IgD-negative memory B cell (primary cell): ENCODE measurements at regions not wholly inside any gene's neighbourhood (a gene's known extent, or its start where the extent isn't known, plus 50 kb on each side); places are given as distances from the start of the nearest gene placed in this dataset.

Source experiments
- H3K27ac Mint-ChIP-seq, 3 donors: one replicate each; pipeline ENCODE4 v1.8.0; 2020 to 2022; ENCODE audit warnings: mild to moderate bottlenecking in 3 of 3, mixed read lengths in 3 of 3, moderate library complexity in 1 of 3
- H3K27me3 Mint-ChIP-seq: one replicate; pipeline ENCODE4 v1.8.0; 2021; ENCODE audit warnings: mixed read lengths
- H3K36me3 Mint-ChIP-seq: one replicate; pipeline ENCODE4 v1.8.0; 2020; ENCODE audit warnings: mild to moderate bottlenecking, mixed read lengths
- H3K4me1 Mint-ChIP-seq, 3 donors: one replicate each; pipeline ENCODE4 v1.8.0; 2020 to 2022; ENCODE audit warnings: mixed read lengths in 3 of 3, mild to moderate bottlenecking in 1 of 3
- H3K4me3 Mint-ChIP-seq, 4 donors: one replicate each; pipeline ENCODE4 v1.8.0; 2020 to 2022; ENCODE audit warnings: mild to moderate bottlenecking in 4 of 4, mixed read lengths in 4 of 4, moderate library complexity in 3 of 4
- H3K9me3 Mint-ChIP-seq, 3 donors: one replicate each; pipeline ENCODE4 v1.8.0; 2020 to 2021; ENCODE audit warnings: mixed read lengths in 3 of 3, mild to moderate bottlenecking in 1 of 3

DNA sequence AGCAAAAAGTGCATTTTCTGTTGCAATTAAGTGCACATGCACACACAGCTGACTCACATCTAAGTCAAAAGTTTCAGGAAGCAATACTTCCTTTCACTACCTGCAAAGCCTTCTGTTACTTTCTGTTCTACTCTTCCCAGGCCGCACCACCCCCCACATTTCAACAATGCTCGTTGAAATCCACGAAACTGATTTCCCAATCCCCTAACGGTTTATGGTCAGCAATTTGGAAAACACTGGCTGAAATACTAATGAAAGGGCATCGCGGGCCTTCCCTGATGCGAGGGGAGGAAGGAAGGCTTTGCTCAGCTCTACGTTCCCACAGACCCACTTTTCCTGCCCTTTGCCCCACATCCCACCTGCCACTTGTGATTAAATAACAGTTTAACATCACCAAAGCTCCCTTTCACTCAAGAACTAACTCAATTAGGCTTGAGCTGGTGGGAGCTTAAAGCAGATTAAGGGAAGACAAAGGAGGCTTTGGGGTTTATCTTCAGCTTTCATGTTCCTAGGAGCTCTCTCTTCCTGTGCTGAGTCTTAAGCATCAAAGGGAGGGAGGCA, 243.2 kb upstream of the RAB4A start:
- Mint-ChIP-seq H3K4me1 (peaks cover 6 to 7% (median 7%) of the 10 kb centered on the region in 3 donors), H3K27ac (peak overlapping the region in 2 of 3 donors; percentile 59 to 87)

DNA sequence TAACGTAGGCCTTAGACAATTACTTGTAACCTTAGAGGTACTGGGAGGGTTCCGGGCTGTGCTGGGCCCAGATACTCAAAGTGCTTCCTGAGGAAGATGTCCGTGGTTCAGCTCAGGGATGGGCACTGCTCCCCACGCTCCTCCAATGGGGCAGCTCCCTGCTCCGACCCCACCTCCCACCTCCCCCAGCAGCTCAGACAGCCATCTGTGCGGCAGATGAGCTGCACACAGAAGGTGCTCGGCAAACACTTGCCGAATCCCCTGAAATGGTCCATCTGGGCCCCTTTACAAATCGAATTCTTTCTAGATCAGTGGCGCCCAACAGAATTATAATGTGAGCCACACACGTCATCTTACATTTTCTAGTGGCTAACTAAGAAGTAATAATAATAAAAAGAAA, 242.4 kb upstream of the RAB4A start:
- Mint-ChIP-seq H3K27me3 (peaks cover 25% of the 10 kb centered on the region), H3K4me1 (peaks cover 6 to 11% (median 7%) of the 10 kb centered on the region in 3 donors), H3K9me3 (no peaks in the 10 kb centered on the region), H3K36me3 (peaks cover 2% of the 10 kb centered on the region), H3K4me3 (peak overlapping the region in 2 of 4 donors; percentile 54 to 70), H3K27ac (no peak overlapping the region)

More for the DNA sequence above, 243.2 kb upstream of the RAB4A start:
- peaks cover 21% of the 10 kb centered on the region for H3K27me3 Mint-ChIP-seq
- no peaks in the 10 kb centered on the region for H3K36me3 Mint-ChIP-seq
- no peaks in the 10 kb centered on the region for H3K9me3 Mint-ChIP-seq
- peak overlapping the region in 3 of 4 donors; percentile 58 to 79 (median 77) for H3K4me3 Mint-ChIP-seq

DNA sequence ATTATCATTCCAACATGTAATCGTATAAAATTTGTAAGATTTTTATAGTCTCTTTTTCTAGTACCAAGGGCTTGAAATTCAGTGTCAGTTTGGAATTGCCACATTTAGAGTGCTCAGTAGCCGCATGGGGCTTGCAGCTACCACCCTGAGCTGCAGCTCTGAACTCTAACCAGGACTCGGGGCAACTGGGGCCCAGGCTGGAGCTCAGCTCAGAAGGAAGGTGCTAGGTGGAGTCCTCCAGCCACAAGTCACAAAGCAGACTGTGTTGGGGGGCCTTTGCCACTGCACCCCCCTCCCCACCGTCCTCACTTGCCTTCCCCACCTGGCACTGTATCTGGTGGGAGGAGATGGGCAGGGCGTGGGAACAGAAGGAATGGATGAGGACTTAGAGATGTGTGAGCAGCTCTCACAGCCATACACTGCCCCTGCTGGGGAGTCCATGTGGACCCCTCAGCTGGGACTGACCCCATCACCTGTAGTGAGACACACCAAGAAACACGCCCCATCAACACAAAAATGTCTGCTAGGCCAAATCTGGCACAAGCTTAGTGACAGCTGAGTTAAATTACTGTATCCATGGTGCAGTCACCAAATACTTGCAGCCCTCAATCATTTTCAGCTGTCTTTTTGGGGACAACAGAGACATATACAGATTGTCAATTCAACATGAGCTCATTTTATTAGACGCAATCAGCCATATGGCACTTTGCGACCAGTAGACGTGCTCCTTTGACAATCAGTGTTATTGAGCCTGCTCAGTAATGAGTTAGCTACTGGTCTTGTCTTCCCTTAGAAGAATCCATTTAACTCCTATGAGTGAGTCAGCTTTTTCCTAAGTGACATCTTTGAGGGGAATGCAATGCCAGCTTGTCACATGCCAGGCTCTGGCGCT, 241.7 kb upstream of the RAB4A start:
- H3K27ac Mint-ChIP-seq: peak overlapping the region in 1 of 3 donors; percentile 76
- H3K27me3 Mint-ChIP-seq: peaks cover 27% of the 10 kb centered on the region
- H3K36me3 Mint-ChIP-seq: peaks cover 2% of the 10 kb centered on the region
- peak overlapping the region in 1 of 4 donors; percentile 54 for H3K4me3 Mint-ChIP-seq
- peaks cover 7 to 11% (median 8%) of the 10 kb centered on the region in 3 donors for H3K4me1 Mint-ChIP-seq
- no peaks in the 10 kb centered on the region for H3K9me3 Mint-ChIP-seq

DNA sequence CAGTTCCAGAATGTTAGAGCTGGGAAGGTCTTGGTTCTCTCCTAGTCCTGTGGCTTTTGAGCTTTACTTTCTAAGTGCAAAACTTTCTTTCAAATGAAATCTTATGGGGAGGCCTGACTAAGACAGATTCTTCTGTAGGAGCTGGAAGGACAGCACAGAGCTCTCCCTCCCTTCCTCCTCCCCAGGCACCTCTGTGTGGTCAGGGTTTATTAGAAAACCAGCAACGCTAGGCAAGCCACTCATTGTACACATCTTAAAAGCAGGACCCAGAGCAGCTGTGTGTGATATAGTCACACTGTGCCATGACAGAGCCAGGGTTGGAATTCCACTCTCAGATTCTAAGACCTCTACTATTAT, 241.1 kb upstream of the RAB4A start:
- H3K9me3 Mint-ChIP-seq: no peaks in the 10 kb centered on the region
- H3K4me1 Mint-ChIP-seq: peaks cover 8 to 16% (median 9%) of the 10 kb centered on the region in 3 donors
- H3K36me3 Mint-ChIP-seq: peaks cover 2% of the 10 kb centered on the region
- no peak overlapping the region for H3K4me3 Mint-ChIP-seq
- no peak overlapping the region for H3K27ac Mint-ChIP-seq
- peaks cover 31% of the 10 kb centered on the region for H3K27me3 Mint-ChIP-seq

DNA sequence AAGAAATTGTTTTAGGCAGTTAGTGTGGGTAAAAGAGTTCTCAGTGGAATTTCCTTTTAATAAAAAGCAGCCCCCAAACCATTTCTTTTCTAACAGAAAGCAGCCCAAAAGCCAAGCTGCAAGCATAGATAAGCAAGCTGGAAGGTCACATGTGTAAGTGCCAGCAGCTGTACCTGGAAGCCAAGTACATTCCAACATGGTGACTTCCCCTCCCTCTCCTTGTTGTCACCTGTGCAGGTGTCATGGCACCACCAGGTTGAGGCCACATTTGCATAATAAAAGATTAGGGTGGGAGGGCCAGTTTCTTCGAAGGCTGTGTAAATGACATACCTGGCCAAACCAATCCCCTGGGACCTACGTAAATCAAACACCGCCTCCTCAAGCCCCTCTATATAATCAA, 240.3 kb upstream of the RAB4A start:
- peaks cover 16 to 24% (median 17%) of the 10 kb centered on the region in 3 donors for H3K4me1 Mint-ChIP-seq

DNA sequence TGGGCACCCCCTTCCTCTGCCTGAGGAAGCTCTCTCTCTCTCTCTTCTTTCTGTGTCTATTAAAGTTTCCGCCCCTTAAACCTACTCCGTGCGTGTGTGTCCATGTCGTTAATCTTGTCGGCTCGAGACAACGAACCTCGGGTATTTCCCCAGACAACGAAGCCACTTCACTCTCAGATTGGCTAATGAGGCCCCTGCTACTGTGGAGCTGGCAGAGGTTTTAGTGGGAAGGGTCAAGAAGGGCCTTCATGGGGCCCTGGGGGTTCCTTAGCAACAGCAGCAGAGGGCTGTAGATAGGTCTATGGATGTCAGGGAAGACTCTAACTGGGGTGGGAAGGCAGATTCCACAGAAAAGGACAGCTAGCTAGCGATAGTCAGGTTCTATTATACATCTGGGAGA, 239.8 kb upstream of the RAB4A start:
- H3K27ac Mint-ChIP-seq: no peak overlapping the region
- no peaks in the 10 kb centered on the region for H3K9me3 Mint-ChIP-seq
- peaks cover 2% of the 10 kb centered on the region for H3K36me3 Mint-ChIP-seq
- H3K4me1 Mint-ChIP-seq: peaks cover 20 to 28% (median 21%) of the 10 kb centered on the region in 3 donors
- H3K27me3 Mint-ChIP-seq: peaks cover 35% of the 10 kb centered on the region
- H3K4me3 Mint-ChIP-seq: no peak overlapping the region

More for the DNA sequence above, 240.3 kb upstream of the RAB4A start:
- Mint-ChIP-seq H3K9me3 (no peaks in the 10 kb centered on the region), H3K27me3 (peaks cover 32% of the 10 kb centered on the region), H3K36me3 (peaks cover 2% of the 10 kb centered on the region), H3K4me3 (no peak overlapping the region), H3K27ac (no peak overlapping the region)

DNA sequence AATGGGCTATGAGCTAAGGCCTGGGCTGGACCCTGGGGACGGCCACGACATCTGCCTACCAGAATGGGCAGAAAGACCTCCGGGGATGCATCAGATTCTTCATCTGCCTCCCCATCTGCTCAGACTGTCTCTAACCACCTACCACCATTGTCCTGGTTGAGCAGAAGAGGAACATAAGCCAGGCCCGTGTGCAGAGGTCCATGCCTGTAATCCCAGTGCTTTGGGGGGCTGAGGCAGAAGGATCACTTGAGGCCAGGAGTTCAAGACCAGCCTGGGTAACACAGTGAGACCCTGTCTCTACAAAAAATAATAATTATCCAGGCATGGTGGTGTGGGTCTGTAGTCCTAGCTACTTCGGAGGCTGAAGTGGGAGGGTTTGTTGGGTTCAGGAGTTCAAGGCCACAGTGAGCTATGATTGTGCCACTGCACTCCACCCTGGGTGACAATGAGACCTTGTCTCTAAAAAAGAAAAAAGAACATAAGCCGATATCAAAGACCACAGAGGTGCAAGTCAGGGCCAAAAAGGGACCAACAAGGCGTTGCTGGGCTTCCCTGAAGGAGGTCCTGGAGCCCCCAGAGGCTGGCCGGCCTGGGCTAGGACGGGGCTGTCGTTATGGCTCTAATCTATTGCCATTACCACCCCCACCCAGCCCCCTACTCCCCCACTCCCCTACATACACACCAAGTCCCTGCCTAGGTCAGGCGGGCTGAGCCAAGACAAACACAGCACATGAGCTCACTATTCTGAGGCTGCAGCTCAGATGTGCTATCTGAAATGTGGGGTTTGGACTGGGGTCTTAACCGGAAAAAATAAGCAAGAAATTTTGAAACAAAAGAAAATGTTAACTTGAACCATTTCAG, 239.2 kb upstream of the RAB4A start:
- Mint-ChIP-seq H3K9me3 (no peaks in the 10 kb centered on the region), H3K27ac (no peak overlapping the region), H3K4me3 (no peak overlapping the region), H3K4me1 (peaks cover 26 to 34% (median 27%) of the 10 kb centered on the region in 3 donors), H3K27me3 (peaks cover 40% of the 10 kb centered on the region), H3K36me3 (peaks cover 2% of the 10 kb centered on the region)

DNA sequence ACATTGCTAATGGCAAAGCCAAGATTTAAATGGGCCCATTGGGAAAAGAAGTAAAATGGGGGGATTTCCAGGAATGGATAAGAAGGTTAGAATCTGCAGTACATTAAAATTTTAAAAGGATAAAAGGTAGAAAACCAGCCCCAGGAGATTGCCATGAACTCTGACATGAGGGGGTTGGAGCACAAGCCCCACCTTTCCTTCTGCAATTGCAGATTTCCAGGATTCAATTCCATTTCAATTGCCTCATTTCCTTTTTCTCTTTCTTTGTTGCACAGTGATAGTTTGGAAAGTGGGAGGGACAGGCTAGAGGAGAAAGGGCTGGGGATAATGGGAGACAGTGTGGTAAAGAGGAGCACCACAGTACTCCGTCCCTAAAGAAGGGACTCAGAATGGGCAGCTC, 238.5 kb upstream of the RAB4A start:
- H3K27ac Mint-ChIP-seq: no peak overlapping the region
- peaks cover 24 to 35% (median 28%) of the 10 kb centered on the region in 3 donors for H3K4me1 Mint-ChIP-seq
- H3K36me3 Mint-ChIP-seq: peaks cover 2% of the 10 kb centered on the region
- no peak overlapping the region for H3K4me3 Mint-ChIP-seq
- no peaks in the 10 kb centered on the region for H3K9me3 Mint-ChIP-seq
- H3K27me3 Mint-ChIP-seq: peaks cover 43% of the 10 kb centered on the region

DNA sequence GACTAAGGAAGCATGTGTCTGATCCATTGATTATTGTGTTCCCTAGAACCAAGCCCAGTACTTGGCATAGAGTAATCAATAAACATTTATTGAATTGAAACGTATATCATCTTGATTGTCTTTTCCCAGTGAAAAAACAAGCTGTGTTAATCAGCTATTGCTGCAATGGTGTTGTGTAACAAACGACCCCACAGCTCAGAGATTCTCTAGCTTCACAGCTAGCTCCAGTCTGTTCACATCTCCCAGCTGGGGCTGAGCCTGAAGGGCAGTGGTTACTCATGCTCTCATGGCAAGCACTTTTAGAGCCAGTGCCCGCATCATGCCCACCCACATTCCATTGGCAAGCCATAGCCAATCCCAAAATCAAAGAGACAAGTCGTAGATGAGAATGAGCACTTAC, 237.4 kb upstream of the RAB4A start:
- Mint-ChIP-seq H3K27me3 (peaks cover 43% of the 10 kb centered on the region), H3K27ac (no peak overlapping the region), H3K36me3 (peaks cover 2% of the 10 kb centered on the region), H3K4me1 (peaks cover 19 to 31% (median 24%) of the 10 kb centered on the region in 3 donors), H3K9me3 (no peaks in the 10 kb centered on the region), H3K4me3 (peak overlapping the region in 1 of 4 donors; percentile 47)

DNA sequence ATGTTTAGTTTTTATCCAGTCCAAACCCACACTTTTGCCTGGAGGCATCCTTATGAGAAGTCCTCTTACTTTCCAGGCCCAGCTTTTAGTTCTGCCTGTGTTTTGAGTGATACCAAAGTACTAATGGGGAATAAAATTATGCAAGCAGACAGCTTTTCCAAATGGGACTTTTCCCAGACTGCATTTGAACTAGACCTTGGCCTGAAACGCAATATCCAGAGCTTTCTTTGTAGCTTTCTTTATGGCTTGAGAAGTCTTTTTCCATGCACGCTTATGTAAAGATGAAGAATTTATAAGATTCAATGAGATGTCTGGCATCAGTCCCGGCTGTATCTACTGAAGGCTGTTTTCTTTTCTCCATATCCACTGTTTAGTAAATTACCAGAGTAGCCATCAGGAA, 236.6 kb upstream of the RAB4A start:
- peaks cover 2% of the 10 kb centered on the region for H3K36me3 Mint-ChIP-seq
- no peak overlapping the region for H3K4me3 Mint-ChIP-seq
- H3K27ac Mint-ChIP-seq: no peak overlapping the region
- peaks cover 50% of the 10 kb centered on the region for H3K27me3 Mint-ChIP-seq
- H3K9me3 Mint-ChIP-seq: peaks cover 0 to 4% (median 0%) of the 10 kb centered on the region in 3 donors
- H3K4me1 Mint-ChIP-seq: peaks cover 23 to 31% (median 26%) of the 10 kb centered on the region in 3 donors

DNA sequence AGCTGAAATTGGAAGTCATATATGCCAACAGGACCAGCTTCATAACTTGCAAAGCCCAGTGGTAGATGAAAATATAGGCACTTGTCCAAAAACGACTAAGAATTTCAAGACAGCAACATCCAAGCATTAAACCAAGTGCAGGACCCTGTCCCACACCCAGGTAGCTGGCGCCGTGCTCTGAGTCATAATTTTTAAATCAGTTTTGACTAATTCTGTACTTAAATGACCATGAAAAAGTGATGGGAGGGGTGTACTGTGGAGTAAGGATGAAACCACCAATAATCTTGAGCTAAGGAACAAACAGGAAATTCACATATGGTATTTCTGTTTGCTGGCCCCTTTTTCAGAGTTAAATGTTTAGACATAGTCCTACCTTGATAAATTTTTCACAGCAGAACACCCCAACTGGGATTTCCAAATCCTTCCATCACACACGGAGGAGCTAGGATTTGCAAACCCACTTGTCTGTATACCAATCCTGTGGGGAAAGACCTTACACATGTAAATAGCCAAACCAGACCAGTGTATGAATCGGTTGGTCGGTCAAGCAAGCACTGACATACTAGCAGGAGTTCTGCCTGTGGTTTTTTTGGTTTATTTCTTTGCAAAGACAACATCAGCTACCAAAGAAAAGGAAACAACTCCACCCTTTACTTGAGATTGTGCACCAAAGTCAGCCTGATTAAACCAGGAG, 235.7 kb upstream of the RAB4A start:
- H3K36me3 Mint-ChIP-seq: peaks cover 2% of the 10 kb centered on the region
- peaks cover 23 to 31% (median 26%) of the 10 kb centered on the region in 3 donors for H3K4me1 Mint-ChIP-seq
- peaks cover 56% of the 10 kb centered on the region for H3K27me3 Mint-ChIP-seq
- peak overlapping the region in 3 of 4 donors; percentile 59 to 93 (median 78) for H3K4me3 Mint-ChIP-seq
- H3K9me3 Mint-ChIP-seq: peaks cover 0 to 4% (median 0%) of the 10 kb centered on the region in 3 donors
- peak overlapping the region in 2 of 3 donors; percentile 5 to 76 for H3K27ac Mint-ChIP-seq

DNA sequence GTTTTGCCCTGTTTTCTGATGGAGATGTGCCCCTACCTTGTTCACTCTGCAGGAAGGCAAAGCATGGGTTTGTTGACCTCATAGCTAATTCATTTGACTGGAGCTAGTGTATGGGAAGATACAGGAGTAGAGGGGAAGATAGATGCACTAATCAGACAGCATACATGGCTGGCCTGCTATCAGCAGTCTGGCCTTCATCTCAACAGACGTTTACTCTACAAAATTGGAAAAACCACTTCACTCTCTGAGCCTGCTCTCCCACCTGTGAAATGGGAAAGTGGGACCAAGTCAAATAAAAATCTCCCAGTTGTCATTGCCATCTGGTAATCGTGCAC, 235.2 kb upstream of the RAB4A start:
- peak overlapping the region in 3 of 4 donors; percentile 59 to 93 (median 78) for H3K4me3 Mint-ChIP-seq
- peaks cover 60% of the 10 kb centered on the region for H3K27me3 Mint-ChIP-seq
- peaks cover 0 to 4% (median 0%) of the 10 kb centered on the region in 3 donors for H3K9me3 Mint-ChIP-seq
- H3K27ac Mint-ChIP-seq: peak overlapping the region; percentile 5 to 76 (median 57)
- peaks cover 5% of the 10 kb centered on the region for H3K36me3 Mint-ChIP-seq
- H3K4me1 Mint-ChIP-seq: peaks cover 23 to 34% (median 30%) of the 10 kb centered on the region in 3 donors

DNA sequence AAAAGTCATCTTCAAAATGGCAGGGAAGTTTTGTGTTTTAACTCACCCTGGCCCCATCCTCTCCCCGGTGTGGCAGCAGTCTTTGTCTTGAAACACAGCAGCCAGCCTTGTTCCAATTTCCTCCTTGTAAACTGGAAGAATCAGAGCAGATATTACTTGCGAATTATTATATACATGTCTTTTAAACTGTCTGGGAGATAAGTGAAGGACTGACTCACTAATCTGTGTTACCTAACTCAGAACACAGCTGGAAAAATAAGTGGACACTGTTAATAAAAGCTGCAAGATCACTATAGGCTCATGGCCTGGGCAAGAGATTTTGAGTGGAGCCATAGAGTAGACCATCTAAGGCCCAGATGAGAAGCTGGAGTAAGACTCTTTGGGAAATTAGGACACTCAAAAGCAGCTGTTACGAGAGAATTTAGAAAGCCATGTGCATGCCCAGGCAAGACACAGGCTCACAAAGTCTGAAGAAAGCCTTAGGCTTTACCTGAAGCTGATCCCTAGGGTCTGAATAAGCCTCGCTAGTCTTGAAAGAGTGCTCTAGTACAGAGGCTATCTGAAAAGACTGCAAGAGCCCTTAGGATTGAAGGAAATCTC, 233.0 kb upstream of the RAB4A start:
- peaks cover 5% of the 10 kb centered on the region for H3K36me3 Mint-ChIP-seq
- H3K27ac Mint-ChIP-seq: peak overlapping the region in 1 of 3 donors; percentile 3
- H3K9me3 Mint-ChIP-seq: peaks cover 0 to 4% (median 0%) of the 10 kb centered on the region in 3 donors
- H3K27me3 Mint-ChIP-seq: peaks cover 51% of the 10 kb centered on the region
- peaks cover 23 to 34% (median 30%) of the 10 kb centered on the region in 3 donors for H3K4me1 Mint-ChIP-seq
- H3K4me3 Mint-ChIP-seq: peak overlapping the region in 1 of 4 donors; percentile 32
